Breast epithelium (tissue), 4 donors: ENCODE measurements at regions not wholly inside any gene's neighbourhood (a gene's known extent, or its start where the extent isn't known, plus 50 kb on each side); places are given as distances from the start of the nearest gene placed in this dataset.
"Not testable (repeated sequence)": the region's sequence is repeated elsewhere in the genome, so short reads cannot be mapped to it uniquely, and the experiment has no call there.

Experiments used
- DNase-seq, 2 donors: peaks; one replicate each; pipeline ENCODE4 v3.0.0-alpha.2; 2019; ENCODE audit warnings: low spot score in 2 of 2
- H3K27ac ChIP-seq, 2 donors: fragments of 200-600 bp; sonication (generic) in 1 of 2; one replicate each; pipeline ENCODE4 v1.5.1; 2016 to 2019; ENCODE audit warnings: mild to moderate bottlenecking in 1 of 2
- H3K27me3 ChIP-seq, 2 donors: fragments of 200-600 bp; sonication (generic) in 1 of 2; one replicate each; pipeline versions ENCODE4 v1.5.1 to v1.6.0; 2017 to 2019; ENCODE audit warnings: control low read depth in 1 of 2, mild to moderate bottlenecking in 1 of 2
- H3K36me3 ChIP-seq: fragments of 200-600 bp; one replicate; pipeline ENCODE4 v1.5.1; 2019
- H3K4me1 ChIP-seq, 2 donors: fragments of 200-600 bp; sonication (generic); one replicate each; pipeline ENCODE4 v1.5.1; 2016 to 2019; ENCODE audit warnings: control low read depth in 1 of 2
- H3K4me3 ChIP-seq, 3 donors: fragments of 200-600 bp; sonication (generic); 1 replicate in 2 of 3; 2 replicates in 1 of 3; pipeline ENCODE4 v1.5.1; 2016 to 2019; ENCODE audit warnings: mild to moderate bottlenecking in 3 of 3, moderate library complexity in 2 of 3
- H3K9me3 ChIP-seq, 2 donors: fragments of 200-600 bp; sonication (generic) in 1 of 2; one replicate each; pipeline ENCODE4 v1.5.1; 2016 to 2019; ENCODE audit warnings: control low read depth in 1 of 2
- POLR2A ChIP-seq: fragments of 450-650 bp; IDR thresholded peaks from one replicate; pipeline ENCODE4 v1.6.1; 2016; ENCODE audit warnings: antibody characterized with exemption, mild to moderate bottlenecking, moderate library complexity
- POLR2AphosphoS5 ChIP-seq, 3 donors: sonication (generic); formaldehyde crosslinking; IDR thresholded peaks; one replicate each; pipeline ENCODE4 v1.6.1; 2017; ENCODE audit warnings: antibody characterized with exemption in 3 of 3
- intact Hi-C: fragments of 100-400 bp; cut with DNase I; formaldehyde crosslinking; loops from one replicate; pipeline ENCODE4 v1.15.1; 2023; ENCODE audit warnings: low total_unique reads
- TF ChIP-seq, protein P1 (sequence below), 3 donors: fragments of 450-650 bp; IDR thresholded peaks; one replicate each; pipeline ENCODE4 v1.5.1; 2016 to 2017; ENCODE audit warnings: antibody characterized with exemption in 3 of 3, mild to moderate bottlenecking in 3 of 3, moderate library complexity in 3 of 3

DNA sequence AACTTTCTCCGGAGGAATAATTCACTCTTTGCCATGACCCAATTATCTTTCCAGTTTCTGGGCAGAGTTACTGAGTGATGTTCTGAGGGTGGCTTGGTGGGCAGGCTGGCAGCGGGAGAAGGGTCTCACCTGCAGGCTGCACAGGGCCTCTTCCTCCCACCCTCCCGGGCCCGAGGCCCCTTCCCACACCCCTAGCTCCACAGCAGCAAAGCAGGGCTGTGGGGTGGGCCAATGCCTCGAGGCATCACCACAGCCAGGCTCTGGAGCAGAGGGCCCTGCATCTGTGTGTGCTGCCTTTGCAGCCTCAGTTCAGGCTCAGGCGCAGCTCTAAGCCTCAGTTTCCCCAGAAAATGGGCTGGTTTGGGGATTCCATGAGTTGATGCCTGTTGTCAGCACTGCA is 120.2 kb upstream of the FOXD4L5 start:
- peaks cover 8 to 10% of the 10 kb centered on the region in 2 donors for H3K9me3 ChIP-seq
- H3K36me3 ChIP-seq: no peaks in the 10 kb centered on the region

DNA sequence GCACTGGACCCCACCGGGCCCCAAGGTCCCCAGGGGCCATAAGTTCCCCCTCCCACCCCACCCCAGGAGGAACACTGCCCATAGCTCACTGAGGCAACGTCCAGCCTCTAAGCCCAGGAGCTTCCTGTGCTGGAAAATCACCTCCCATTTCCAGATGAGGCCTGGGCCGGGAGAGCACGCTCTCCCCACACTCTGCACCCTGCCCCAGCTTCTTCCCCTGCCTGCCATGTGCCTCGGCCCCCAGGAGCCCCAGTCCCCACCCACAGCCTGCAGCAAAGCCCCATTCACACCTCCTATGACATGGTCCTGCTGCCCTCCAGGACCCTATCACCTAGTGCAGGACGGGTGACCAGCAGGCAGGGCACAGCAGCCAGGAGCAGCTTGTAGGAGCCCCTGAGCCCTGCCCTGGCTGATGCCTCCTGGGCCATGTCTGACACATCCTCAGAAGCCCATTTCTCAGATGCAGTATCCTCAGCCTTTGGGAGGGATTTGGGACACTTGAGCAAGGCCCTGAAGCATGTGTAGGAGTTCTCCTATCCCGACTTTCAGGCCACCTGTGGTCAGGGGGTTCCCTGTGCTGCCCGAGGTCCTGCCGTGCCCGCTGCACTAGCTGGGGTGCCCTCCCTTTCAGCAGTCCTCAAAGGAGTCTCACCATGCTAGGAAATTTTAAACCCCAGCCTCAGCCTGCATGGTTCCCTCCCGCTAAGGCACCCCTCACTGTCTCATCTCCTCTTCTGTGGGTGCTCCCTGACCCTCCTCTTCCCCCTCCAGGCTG is 119.4 kb upstream of the FOXD4L5 start:
- no peak for TF ChIP-seq POLR2A
- TF ChIP-seq, protein P1, sequence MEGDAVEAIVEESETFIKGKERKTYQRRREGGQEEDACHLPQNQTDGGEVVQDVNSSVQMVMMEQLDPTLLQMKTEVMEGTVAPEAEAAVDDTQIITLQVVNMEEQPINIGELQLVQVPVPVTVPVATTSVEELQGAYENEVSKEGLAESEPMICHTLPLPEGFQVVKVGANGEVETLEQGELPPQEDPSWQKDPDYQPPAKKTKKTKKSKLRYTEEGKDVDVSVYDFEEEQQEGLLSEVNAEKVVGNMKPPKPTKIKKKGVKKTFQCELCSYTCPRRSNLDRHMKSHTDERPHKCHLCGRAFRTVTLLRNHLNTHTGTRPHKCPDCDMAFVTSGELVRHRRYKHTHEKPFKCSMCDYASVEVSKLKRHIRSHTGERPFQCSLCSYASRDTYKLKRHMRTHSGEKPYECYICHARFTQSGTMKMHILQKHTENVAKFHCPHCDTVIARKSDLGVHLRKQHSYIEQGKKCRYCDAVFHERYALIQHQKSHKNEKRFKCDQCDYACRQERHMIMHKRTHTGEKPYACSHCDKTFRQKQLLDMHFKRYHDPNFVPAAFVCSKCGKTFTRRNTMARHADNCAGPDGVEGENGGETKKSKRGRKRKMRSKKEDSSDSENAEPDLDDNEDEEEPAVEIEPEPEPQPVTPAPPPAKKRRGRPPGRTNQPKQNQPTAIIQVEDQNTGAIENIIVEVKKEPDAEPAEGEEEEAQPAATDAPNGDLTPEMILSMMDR (IDR thresholded peaks at IDR 0.05): no peak
- no peak for TF ChIP-seq POLR2AphosphoS5 (IDR thresholded peaks at IDR 0.05)
- DNase-seq: no peak
- Histone ChIP-seq H3K4me1 (no peaks in the 10 kb centered on the region), H3K27ac (no peak overlapping the region), H3K36me3 (no peaks in the 10 kb centered on the region), H3K9me3 (peaks cover 8 to 10% of the 10 kb centered on the region in 2 donors), H3K27me3 (no peaks in the 10 kb centered on the region), H3K4me3 (no peak overlapping the region)
- intact Hi-C loops: no loop called here

More for the DNA sequence above, 120.2 kb upstream of the FOXD4L5 start:
- no peak overlapping the region for H3K27ac ChIP-seq
- intact Hi-C loops: no loop called here
- H3K4me3 ChIP-seq: no peak overlapping the region
- H3K27me3 ChIP-seq: no peaks in the 10 kb centered on the region
- DNase-seq: no peak
- no peak for TF ChIP-seq POLR2AphosphoS5 (IDR thresholded peaks at IDR 0.05)
- TF ChIP-seq POLR2A: no peak
- TF ChIP-seq, protein P1 (IDR thresholded peaks at IDR 0.05): no peak
- no peaks in the 10 kb centered on the region for H3K4me1 ChIP-seq

DNA sequence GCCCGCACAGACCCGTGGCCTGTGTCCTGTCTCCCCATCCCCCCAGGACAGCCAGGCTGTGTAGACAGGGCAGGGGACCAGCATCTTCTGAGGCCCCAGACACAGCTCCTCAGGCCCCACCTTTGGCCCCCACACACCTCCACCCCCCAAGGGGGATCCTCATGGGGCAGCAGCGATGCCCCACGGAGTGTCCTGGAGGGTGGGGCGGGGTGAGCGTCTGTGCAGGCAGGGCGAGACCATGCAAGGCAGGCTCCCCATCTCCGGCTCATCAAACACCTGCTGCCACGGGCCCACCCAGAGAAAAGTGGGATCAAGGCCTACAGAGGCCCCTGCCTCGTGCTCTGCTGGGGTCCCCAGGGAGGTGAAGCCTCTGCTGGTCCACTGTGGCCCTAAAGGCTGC is 118.7 kb upstream of the FOXD4L5 start:
- peaks cover 8 to 10% of the 10 kb centered on the region in 2 donors for H3K9me3 ChIP-seq
- TF ChIP-seq, protein P1 (IDR thresholded peaks at IDR 0.05): no peak
- TF ChIP-seq POLR2A: no peak
- TF ChIP-seq POLR2AphosphoS5 (IDR thresholded peaks at IDR 0.05): no peak
- H3K27me3 ChIP-seq: no peaks in the 10 kb centered on the region
- H3K4me3 ChIP-seq: no peak overlapping the region
- H3K4me1 ChIP-seq: no peaks in the 10 kb centered on the region
- no peak for DNase-seq
- H3K36me3 ChIP-seq: no peaks in the 10 kb centered on the region
- no peak overlapping the region for H3K27ac ChIP-seq
- intact Hi-C loops: no loop called here

DNA sequence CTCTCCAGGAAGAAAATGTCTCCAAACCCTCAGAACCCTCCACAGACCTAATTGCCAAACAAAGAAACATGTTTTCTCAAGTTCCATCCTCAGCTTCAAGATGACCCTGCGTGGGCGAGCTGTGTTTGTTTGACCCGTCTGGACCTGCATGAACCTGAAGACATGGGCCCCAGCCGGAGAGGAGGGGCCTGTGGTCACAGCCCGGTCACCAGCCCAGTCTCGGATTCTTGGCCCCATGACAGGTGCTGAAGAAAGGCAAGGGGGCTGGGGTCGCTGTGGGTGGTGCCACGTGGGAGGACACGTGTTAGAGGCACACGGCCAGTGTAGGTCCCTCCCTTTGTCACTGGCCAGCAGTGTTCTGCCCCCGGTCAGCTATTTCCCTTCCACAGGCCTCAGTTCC is 118.1 kb upstream of the FOXD4L5 start:
- H3K27me3 ChIP-seq, intact Hi-C loops, H3K4me1 ChIP-seq: not testable (repeated sequence)

DNA sequence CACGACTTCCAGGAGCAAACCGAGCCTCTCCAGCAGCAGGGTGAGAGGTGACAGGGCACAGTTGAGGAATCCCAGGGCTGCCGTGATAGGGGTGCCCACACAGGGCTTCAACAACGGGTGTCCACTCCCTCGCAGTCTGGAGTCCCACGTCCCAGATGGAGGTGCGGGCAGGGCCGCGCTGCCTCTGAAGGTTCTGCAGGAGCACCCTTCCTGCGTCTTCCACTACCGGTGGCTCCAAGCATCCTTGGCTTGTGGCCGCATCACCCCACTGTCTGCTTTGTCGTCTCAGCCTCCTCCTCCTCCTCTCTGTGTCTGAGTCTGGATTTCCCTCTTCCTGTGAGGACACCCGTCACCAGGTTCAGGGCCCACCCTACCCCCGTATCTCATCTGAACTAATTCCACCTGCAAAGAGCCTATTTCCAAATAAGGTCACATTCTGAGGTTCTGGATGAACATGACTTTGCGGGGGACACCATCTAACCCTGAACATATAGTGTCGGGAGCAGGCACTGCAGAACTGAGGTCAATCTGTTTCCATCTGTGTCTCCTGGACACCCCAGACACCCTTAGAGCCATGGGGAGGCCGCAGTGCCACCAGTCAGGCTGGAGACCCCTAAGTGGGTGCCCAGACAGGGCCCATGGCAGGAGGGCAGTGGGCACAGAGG is 117.3 kb upstream of the FOXD4L5 start:
- peaks cover 8 to 10% of the 10 kb centered on the region in 2 donors for H3K9me3 ChIP-seq
- DNase-seq, H3K4me1 ChIP-seq, H3K4me3 ChIP-seq, H3K36me3 ChIP-seq, H3K27ac ChIP-seq, H3K27me3 ChIP-seq, intact Hi-C loops: not testable (repeated sequence)

More for the DNA sequence above, 118.1 kb upstream of the FOXD4L5 start:
- not testable (repeated sequence) for H3K27ac ChIP-seq, H3K4me3 ChIP-seq, H3K36me3 ChIP-seq
- DNase-seq: peak in 1 of 2 donors; percentile 55
- peaks cover 8 to 10% of the 10 kb centered on the region in 2 donors for H3K9me3 ChIP-seq

DNA sequence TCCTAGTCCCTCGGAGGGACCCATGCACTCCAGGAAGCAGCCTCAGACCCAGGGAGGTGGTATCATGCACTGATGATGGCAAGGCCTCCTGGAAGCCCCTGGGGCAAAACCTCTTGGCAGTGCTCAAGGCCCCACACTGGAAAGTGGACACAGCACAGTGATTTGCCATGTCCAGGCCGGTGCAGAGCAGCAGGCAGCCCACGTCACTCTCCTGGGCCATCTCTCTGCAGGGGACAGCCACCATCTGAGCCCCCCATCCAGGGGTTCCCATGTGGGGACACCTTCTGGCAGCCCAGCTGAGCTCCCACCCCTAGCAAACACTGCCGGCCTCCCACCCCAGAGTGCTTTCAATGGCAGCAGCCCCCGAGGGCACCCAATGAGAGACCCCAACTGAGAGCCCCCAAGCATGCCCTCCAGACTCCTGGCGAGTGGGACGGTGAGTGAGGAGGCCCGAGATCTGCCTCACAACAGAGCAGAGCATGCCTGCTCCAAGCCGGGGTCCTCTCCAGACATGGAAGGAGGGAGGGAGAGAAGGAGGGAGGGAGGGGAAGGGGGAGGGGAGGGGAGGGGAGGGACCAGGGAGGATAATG is 116.5 kb upstream of the FOXD4L5 start:
- H3K27me3 ChIP-seq, H3K36me3 ChIP-seq, H3K4me3 ChIP-seq, DNase-seq, H3K4me1 ChIP-seq, intact Hi-C loops, H3K27ac ChIP-seq: not testable (repeated sequence)
- H3K9me3 ChIP-seq: peaks cover 8 to 10% of the 10 kb centered on the region in 2 donors
